Chondrocyte (in vitro differentiated cells): ENCODE measurements at regions not wholly inside any gene's neighbourhood (a gene's known extent, or its start where the extent isn't known, plus 50 kb on each side); places are given as distances from the start of the nearest gene placed in this dataset.

ENCODE experiments used
- DNase-seq: peaks from one replicate; pipeline ENCODE4 v3.0.0; 2021; ENCODE audit warnings: mixed read lengths, low spot score
- H3K27ac Mint-ChIP-seq: one replicate; pipeline ENCODE4 v1.8.0; 2021; ENCODE audit warnings: mild to moderate bottlenecking, moderate library complexity, mixed read lengths; ENCODE audit not compliant: unreplicated experiment
- H3K27me3 Mint-ChIP-seq: 2 replicates; pipeline ENCODE4 v1.8.0; 2021; ENCODE audit warnings: low read depth, mixed read lengths
- H3K36me3 Mint-ChIP-seq: 2 replicates; pipeline ENCODE4 v1.8.0; 2021; ENCODE audit warnings: low read depth, mixed read lengths
- H3K4me1 Mint-ChIP-seq: 2 replicates; pipeline ENCODE4 v1.8.0; 2021; ENCODE audit warnings: low read depth, mild to moderate bottlenecking, mixed read lengths
- H3K4me3 Mint-ChIP-seq: one replicate; pipeline ENCODE4 v1.8.0; 2021; ENCODE audit warnings: mild to moderate bottlenecking, moderate library complexity, mixed read lengths; ENCODE audit not compliant: unreplicated experiment
- H3K9me3 Mint-ChIP-seq: 2 replicates; pipeline ENCODE4 v1.8.0; 2021; ENCODE audit warnings: low read depth, mixed read lengths
- TF ChIP-seq, protein P1 (sequence below): fragments of 200-600 bp; sonication (generic); IDR thresholded peaks from 2 replicates; pipeline ENCODE4 v1.5.0; 2021; ENCODE audit warnings: antibody characterized with exemption, mild to moderate bottlenecking, moderate library complexity

DNA sequence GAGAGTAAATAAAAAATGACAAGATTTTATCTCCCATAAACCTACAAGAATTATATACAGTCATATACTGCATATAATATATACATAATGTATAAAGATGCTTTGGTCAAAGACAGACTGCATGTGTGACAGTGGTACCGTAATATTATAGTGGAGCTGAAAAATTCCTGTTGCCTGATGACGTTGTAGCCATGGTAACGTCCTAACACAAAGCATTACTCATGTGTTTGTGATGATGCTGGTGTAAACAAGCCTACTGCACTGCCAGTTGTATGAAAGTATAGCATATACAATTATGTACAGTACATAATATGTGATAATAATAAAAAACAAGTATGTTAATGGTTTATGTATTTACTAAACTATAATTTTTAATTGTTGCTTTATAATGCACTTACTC lies 245.2 kb upstream of the CENPE start:
- Mint-ChIP-seq H3K36me3 (no peaks in the 10 kb centered on the region), H3K4me1 (no peaks in the 10 kb centered on the region), H3K4me3 (no peak overlapping the region), H3K9me3 (no peaks in the 10 kb centered on the region), H3K27ac (no peak overlapping the region), H3K27me3 (peaks cover 13% of the 10 kb centered on the region)
- DNase-seq = no peak
- TF ChIP-seq, protein P1, sequence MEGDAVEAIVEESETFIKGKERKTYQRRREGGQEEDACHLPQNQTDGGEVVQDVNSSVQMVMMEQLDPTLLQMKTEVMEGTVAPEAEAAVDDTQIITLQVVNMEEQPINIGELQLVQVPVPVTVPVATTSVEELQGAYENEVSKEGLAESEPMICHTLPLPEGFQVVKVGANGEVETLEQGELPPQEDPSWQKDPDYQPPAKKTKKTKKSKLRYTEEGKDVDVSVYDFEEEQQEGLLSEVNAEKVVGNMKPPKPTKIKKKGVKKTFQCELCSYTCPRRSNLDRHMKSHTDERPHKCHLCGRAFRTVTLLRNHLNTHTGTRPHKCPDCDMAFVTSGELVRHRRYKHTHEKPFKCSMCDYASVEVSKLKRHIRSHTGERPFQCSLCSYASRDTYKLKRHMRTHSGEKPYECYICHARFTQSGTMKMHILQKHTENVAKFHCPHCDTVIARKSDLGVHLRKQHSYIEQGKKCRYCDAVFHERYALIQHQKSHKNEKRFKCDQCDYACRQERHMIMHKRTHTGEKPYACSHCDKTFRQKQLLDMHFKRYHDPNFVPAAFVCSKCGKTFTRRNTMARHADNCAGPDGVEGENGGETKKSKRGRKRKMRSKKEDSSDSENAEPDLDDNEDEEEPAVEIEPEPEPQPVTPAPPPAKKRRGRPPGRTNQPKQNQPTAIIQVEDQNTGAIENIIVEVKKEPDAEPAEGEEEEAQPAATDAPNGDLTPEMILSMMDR = no peak

DNA sequence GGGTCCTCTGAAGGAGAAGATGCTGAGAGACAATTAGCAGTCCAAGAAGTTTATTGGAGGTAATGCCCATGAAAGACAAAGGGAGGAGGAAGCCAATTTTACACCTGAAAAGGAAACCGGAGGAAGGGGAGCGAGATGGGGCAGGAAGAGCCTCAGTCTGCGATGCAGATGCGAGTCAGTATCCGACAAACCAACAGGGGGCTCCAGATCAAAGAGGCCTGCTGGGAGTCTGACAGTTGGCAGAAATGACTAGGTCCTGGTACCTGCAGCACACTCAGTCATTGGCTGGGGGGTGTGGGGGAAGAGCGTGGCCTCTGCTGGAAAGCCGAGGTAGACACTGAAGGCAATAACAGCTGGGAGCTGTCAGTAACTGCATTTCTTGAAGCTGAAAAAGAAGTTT lies 231.1 kb upstream of the CENPE start:
- H3K27me3 Mint-ChIP-seq = peaks cover 18% of the 10 kb centered on the region

DNA sequence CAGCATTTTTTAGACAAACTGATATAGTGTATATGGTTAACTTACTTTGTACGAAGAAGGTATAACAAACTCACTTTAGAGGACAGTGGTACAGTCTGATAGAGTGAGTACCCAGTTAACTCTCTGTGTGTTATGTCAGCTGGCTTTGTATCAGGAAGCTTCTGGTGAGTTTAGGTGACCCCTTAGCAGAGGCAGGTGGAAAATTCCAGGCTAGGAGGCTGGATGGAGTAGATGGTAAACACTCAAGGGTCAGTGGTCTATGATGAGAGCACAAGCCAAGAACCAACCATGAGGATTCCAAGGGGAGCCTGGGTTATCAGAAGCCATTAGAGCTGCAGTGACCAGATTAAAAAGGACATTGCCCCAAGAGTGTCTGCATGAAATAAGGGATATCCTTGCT lies 227.3 kb upstream of the CENPE start:
- Mint-ChIP-seq H3K36me3 (no peaks in the 10 kb centered on the region), H3K27ac (no peak overlapping the region), H3K27me3 (peaks cover 11% of the 10 kb centered on the region), H3K4me3 (no peak overlapping the region), H3K9me3 (no peaks in the 10 kb centered on the region), H3K4me1 (no peaks in the 10 kb centered on the region)
- DNase-seq = no peak
- TF ChIP-seq, protein P1 = no peak

More for the DNA sequence above, 231.1 kb upstream of the CENPE start:
- TF ChIP-seq, protein P1 = no peak
- Mint-ChIP-seq H3K9me3 (no peaks in the 10 kb centered on the region), H3K36me3 (no peaks in the 10 kb centered on the region), H3K27ac (no peak overlapping the region), H3K4me3 (no peak overlapping the region), H3K4me1 (no peaks in the 10 kb centered on the region)
- DNase-seq = peak; percentile 28

DNA sequence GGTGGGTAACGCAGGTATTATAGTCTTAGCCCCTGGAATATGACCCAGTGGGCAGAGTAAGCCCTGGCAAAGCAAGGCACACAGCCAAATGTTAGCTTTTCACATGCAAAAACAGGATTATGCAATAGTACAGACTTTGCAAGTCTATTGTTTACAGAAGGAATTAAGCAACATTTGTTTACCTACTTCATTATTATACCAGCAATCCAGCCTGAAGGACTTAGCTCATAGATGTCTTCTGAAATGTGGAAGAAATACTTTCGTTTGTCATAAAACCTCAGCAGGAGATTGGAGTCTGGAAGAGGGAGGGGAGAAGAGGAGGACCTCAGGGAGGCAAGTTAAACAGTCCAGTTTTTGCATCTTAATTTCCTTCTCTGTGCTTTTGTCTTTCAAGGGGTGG lies 226.7 kb upstream of the CENPE start:
- Mint-ChIP-seq H3K27ac (no peak overlapping the region), H3K4me1 (no peaks in the 10 kb centered on the region), H3K9me3 (no peaks in the 10 kb centered on the region), H3K36me3 (no peaks in the 10 kb centered on the region), H3K27me3 (peaks cover 11% of the 10 kb centered on the region), H3K4me3 (no peak overlapping the region)
- no peak for DNase-seq
- TF ChIP-seq, protein P1 = no peak

DNA sequence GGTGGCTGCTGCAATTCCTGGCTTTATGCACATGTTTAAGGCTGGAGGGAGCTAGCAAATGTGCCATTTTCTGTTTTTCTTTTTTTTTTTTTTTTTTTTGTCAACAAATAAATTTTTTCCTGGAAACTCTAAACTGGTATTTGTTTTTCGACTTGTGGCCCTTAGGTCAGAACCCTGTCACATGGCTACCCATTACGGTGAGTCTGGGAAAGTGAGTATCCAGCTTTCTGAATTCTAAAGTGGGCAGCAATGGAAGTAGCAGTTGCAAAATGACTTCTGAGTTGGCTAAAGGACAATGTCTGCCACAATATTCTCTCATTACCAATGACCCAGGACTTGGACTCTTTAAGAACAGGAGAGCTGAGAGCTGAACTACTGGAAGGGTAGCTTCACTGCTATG lies 225.1 kb upstream of the CENPE start:
- TF ChIP-seq, protein P1 = no peak
- Mint-ChIP-seq H3K4me1 (no peaks in the 10 kb centered on the region), H3K36me3 (no peaks in the 10 kb centered on the region)

More for the DNA sequence above, 225.1 kb upstream of the CENPE start:
- Mint-ChIP-seq H3K4me3 (no peak overlapping the region), H3K27ac (no peak overlapping the region), H3K9me3 (no peaks in the 10 kb centered on the region), H3K27me3 (peaks cover 3% of the 10 kb centered on the region)
- no peak for DNase-seq
